ENCODE measurements at regions not wholly inside any gene's neighbourhood (a gene's known extent, or its start where the extent isn't known, plus 50 kb on each side); places are given as distances from the start of the nearest gene placed in this dataset.
A peak's percentile ranks its signal among the peaks of the same experiment; 100 is the strongest.

DNA sequence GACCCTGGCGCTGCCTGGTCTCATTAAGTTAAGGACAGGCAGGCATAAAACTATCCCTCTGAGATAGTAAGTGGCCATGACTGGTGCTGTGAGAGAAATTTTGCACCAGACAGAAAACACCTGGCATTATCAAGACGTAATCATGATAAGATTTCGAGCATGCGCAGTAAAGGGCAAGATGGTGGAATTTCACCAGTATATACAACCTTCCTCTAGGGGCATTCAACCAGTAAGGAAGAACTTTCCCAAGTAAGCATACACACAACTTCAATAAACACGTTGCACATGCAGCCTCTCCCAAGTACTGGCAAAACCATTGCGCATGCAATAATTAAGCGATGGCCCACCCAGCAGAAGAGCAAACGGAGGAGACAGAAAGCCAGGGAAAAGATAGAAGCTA lies 1376.4 kb upstream of the CRIM1 start:
- no peaks in the 10 kb centered on the region for H3K4me1 Mint-ChIP-seq
- POLR2A ChIA-PET: no interaction called here
- H3K27me3 Mint-ChIP-seq (ENCODE audit: low read depth): no peaks in the 10 kb centered on the region
- no peak for DNase-seq (ENCODE audit: low spot score)
- no peak overlapping the region for H3K4me3 Mint-ChIP-seq
- no peak for TF ChIP-seq CBFB (CRISPR knock-in tag; IDR thresholded peaks at IDR 0.05; ENCODE audit: low read depth)
- no peaks in the 10 kb centered on the region for H3K36me3 Mint-ChIP-seq
- peak; percentile 34; the same call in 1 of the 2 replicates for ATAC-seq
- no peak overlapping the region for H3K27ac Mint-ChIP-seq
- peaks cover 11% of the 10 kb centered on the region for H3K9me3 Mint-ChIP-seq
- CTCF ChIA-PET: no interaction called here

DNA sequence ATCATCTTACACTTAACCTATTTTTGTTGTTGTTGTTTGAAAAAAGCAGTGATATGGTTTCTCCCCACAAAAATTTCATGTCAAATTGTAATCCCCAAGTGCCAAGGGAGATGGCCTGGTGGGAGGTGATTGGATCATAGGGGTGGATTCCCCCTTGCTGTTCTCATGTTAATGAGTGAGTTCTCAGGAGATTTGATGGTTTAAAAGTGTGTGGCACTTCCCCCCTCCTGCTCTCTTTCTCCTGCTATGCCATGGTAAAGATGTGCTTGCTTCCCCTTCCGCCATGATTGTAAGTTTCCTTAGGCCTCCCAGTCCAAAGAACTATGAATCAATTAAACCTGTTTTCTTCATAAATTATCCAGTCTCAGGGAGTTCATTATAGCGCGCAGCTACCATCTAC lies 1362.7 kb upstream of the FAM98A start:
- no peaks in the 10 kb centered on the region for H3K27me3 Mint-ChIP-seq (ENCODE audit: low read depth)
- H3K36me3 Mint-ChIP-seq: no peaks in the 10 kb centered on the region
- H3K4me1 Mint-ChIP-seq: peaks cover 16% of the 10 kb centered on the region
- ATAC-seq: peak; percentile 88
- ChIA-PET CTCF (no interaction called here), POLR2A (no interaction called here)
- no peak overlapping the region for H3K4me3 Mint-ChIP-seq
- TF ChIP-seq ZNF396 (CRISPR knock-in tag; IDR thresholded peaks at IDR 0.05; ENCODE audit: borderline replicate concordance): peak; percentile 31; the same call in 1 of the 2 replicates
- peak; percentile 41 for TF ChIP-seq ZNF423 (CRISPR knock-in tag; IDR thresholded peaks at IDR 0.05)
- TF ChIP-seq ZNF317 (CRISPR knock-in tag; IDR thresholded peaks at IDR 0.05; ENCODE audit: borderline replicate concordance, low read depth): no peak
- peaks cover 4% of the 10 kb centered on the region; the same call in 1 of the 2 replicates for H3K9me3 Mint-ChIP-seq
- H3K27ac Mint-ChIP-seq: 0 out of 2 replicates have a peak overlapping the region, but pooled peaks have one; percentile 25
- no peak for DNase-seq (ENCODE audit: low spot score)

- H3K9me3 Mint-ChIP-seq: no peaks in the 10 kb centered on the region
- H3K4me1 Mint-ChIP-seq: peaks cover 6% of the 10 kb centered on the region
- ATAC-seq (no peak), DNase-seq (ENCODE audit: low spot score) (no peak)
- ChIA-PET CTCF (no interaction called here), POLR2A (no interaction called here)
- H3K4me3 Mint-ChIP-seq: no peak overlapping the region
- H3K27ac Mint-ChIP-seq: no peak overlapping the region
- peaks cover 17% of the 10 kb centered on the region for H3K27me3 Mint-ChIP-seq (ENCODE audit: low read depth)
- no peaks in the 10 kb centered on the region for H3K36me3 Mint-ChIP-seq
- TF ChIP-seq GRHL2 (CRISPR knock-in tag; IDR thresholded peaks at IDR 0.05; ENCODE audit: insufficient replicate concordance, severe bottlenecking): no peak
- TF ChIP-seq NFYB (CRISPR knock-in tag; conservative IDR thresholded peaks at IDR 0.05; ENCODE audit: low read depth): no peak
- no peak for TF ChIP-seq ZNF232 (CRISPR knock-in tag; IDR thresholded peaks at IDR 0.05)
- TF ChIP-seq HMGXB4 (CRISPR knock-in tag; IDR thresholded peaks at IDR 0.05): no peak
- no peak for TF ChIP-seq NR2C2 (CRISPR knock-in tag; IDR thresholded peaks at IDR 0.05)
- no peak for TF ChIP-seq GABPB1 (CRISPR knock-in tag; IDR thresholded peaks at IDR 0.05)
- TF ChIP-seq ETV6 (CRISPR knock-in tag; IDR thresholded peaks at IDR 0.05): no peak
- no peak for TF ChIP-seq JUN (CRISPR knock-in tag; IDR thresholded peaks at IDR 0.05)
- no peak for TF ChIP-seq ZNF532 (CRISPR knock-in tag; IDR thresholded peaks at IDR 0.05; ENCODE audit: borderline replicate concordance)
- TF ChIP-seq, protein P1, sequence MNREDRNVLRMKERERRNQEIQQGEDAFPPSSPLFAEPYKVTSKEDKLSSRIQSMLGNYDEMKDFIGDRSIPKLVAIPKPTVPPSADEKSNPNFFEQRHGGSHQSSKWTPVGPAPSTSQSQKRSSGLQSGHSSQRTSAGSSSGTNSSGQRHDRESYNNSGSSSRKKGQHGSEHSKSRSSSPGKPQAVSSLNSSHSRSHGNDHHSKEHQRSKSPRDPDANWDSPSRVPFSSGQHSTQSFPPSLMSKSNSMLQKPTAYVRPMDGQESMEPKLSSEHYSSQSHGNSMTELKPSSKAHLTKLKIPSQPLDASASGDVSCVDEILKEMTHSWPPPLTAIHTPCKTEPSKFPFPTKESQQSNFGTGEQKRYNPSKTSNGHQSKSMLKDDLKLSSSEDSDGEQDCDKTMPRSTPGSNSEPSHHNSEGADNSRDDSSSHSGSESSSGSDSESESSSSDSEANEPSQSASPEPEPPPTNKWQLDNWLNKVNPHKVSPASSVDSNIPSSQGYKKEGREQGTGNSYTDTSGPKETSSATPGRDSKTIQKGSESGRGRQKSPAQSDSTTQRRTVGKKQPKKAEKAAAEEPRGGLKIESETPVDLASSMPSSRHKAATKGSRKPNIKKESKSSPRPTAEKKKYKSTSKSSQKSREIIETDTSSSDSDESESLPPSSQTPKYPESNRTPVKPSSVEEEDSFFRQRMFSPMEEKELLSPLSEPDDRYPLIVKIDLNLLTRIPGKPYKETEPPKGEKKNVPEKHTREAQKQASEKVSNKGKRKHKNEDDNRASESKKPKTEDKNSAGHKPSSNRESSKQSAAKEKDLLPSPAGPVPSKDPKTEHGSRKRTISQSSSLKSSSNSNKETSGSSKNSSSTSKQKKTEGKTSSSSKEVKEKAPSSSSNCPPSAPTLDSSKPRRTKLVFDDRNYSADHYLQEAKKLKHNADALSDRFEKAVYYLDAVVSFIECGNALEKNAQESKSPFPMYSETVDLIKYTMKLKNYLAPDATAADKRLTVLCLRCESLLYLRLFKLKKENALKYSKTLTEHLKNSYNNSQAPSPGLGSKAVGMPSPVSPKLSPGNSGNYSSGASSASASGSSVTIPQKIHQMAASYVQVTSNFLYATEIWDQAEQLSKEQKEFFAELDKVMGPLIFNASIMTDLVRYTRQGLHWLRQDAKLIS (CRISPR knock-in tag; IDR thresholded peaks at IDR 0.05; ENCODE audit: borderline replicate concordance): no peak
- TF ChIP-seq, protein P2, sequence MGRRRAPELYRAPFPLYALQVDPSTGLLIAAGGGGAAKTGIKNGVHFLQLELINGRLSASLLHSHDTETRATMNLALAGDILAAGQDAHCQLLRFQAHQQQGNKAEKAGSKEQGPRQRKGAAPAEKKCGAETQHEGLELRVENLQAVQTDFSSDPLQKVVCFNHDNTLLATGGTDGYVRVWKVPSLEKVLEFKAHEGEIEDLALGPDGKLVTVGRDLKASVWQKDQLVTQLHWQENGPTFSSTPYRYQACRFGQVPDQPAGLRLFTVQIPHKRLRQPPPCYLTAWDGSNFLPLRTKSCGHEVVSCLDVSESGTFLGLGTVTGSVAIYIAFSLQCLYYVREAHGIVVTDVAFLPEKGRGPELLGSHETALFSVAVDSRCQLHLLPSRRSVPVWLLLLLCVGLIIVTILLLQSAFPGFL (CRISPR knock-in tag; IDR thresholded peaks at IDR 0.05; ENCODE audit: borderline replicate concordance): no peak
- no peak for TF ChIP-seq ZNF425 (CRISPR knock-in tag; conservative IDR thresholded peaks at IDR 0.05)
- TF ChIP-seq ESRRA (CRISPR knock-in tag; IDR thresholded peaks at IDR 0.05; ENCODE audit: borderline replicate concordance): no peak
- no peak for TF ChIP-seq OVOL2 (CRISPR knock-in tag; IDR thresholded peaks at IDR 0.05; ENCODE audit: borderline replicate concordance)
- TF ChIP-seq MXD4 (CRISPR knock-in tag; IDR thresholded peaks at IDR 0.05; ENCODE audit: borderline replicate concordance): no peak
- TF ChIP-seq GTF2I (CRISPR knock-in tag; conservative IDR thresholded peaks at IDR 0.05): no peak
Observed at GRCh38 chr2:34954758-34955157, 1355.7 kb upstream of the FAM98A start.

Data from WTC11 (cell line).